H4 (cell line): ENCODE measurements at regions not wholly inside any gene's neighbourhood (a gene's known extent, or its start where the extent isn't known, plus 50 kb on each side); places are given as distances from the start of the nearest gene placed in this dataset.
"Not testable (repeated sequence)": the region's sequence is repeated elsewhere in the genome, so short reads cannot be mapped to it uniquely, and the experiment has no call there.

Experiments
- DNase-seq: peaks from one replicate; pipeline ENCODE4 v3.0.0-alpha.2; 2015; ENCODE audit warnings: low spot score

- no peak for DNase-seq
Observed at GRCh38 chr3:105094588-105094987, 272.1 kb upstream of the ALCAM start.

- DNase-seq: no peak
Observed at GRCh38 chr3:105096071-105096470, 270.6 kb upstream of the ALCAM start.

GRCh38 chr3:105101603-105102002 lies 265.1 kb upstream of the ALCAM start:
- DNase-seq: no peak

GRCh38 chr3:105103139-105103538 lies 263.6 kb upstream of the ALCAM start:
- no peak for DNase-seq

GRCh38 chr3:105108823-105109222 lies 257.9 kb upstream of the ALCAM start:
- no peak for DNase-seq

GRCh38 chr3:105118905-105119304 lies 247.8 kb upstream of the ALCAM start:
- peak; percentile 5 for DNase-seq

GRCh38 chr3:105119801-105120340 lies 246.8 kb upstream of the ALCAM start:
- DNase-seq: no peak

- DNase-seq: no peak
Observed at GRCh38 chr3:105130911-105131310, 235.8 kb upstream of the ALCAM start.

- DNase-seq: no peak
Observed at GRCh38 chr3:105137911-105138310, 228.8 kb upstream of the ALCAM start.

GRCh38 chr3:105139881-105140560 lies 226.7 kb upstream of the ALCAM start:
- DNase-seq: no peak

GRCh38 chr3:105140899-105141367 lies 225.8 kb upstream of the ALCAM start:
- no peak for DNase-seq

- no peak for DNase-seq
Observed at GRCh38 chr3:105144837-105145236, 221.9 kb upstream of the ALCAM start.

GRCh38 chr3:105145511-105145910 lies 221.2 kb upstream of the ALCAM start:
- no peak for DNase-seq

- not testable (repeated sequence) for DNase-seq
Observed at GRCh38 chr3:105149197-105149596, 217.5 kb upstream of the ALCAM start.

GRCh38 chr3:105152987-105153386 lies 213.7 kb upstream of the ALCAM start:
- DNase-seq: no peak

GRCh38 chr3:105154692-105155091 lies 212.0 kb upstream of the ALCAM start:
- DNase-seq: no peak

- no peak for DNase-seq
Observed at GRCh38 chr3:105157067-105157765, 209.5 kb upstream of the ALCAM start.

GRCh38 chr3:105157766-105158085 lies 209.0 kb upstream of the ALCAM start:
- no peak for DNase-seq

GRCh38 chr3:105158286-105158685 lies 208.4 kb upstream of the ALCAM start:
- DNase-seq: no peak

- DNase-seq: no peak
Observed at GRCh38 chr3:105162448-105162847, 204.3 kb upstream of the ALCAM start.

- no peak for DNase-seq
Observed at GRCh38 chr3:105166893-105167292, 199.8 kb upstream of the ALCAM start.

GRCh38 chr3:105170423-105170822 lies 196.3 kb upstream of the ALCAM start:
- DNase-seq: no peak

GRCh38 chr3:105174017-105174615 lies 192.6 kb upstream of the ALCAM start:
- DNase-seq: no peak
